ENCODE measurements at regions not wholly inside any gene's neighbourhood (a gene's known extent, or its start where the extent isn't known, plus 50 kb on each side); places are given as distances from the start of the nearest gene placed in this dataset.

DNA sequence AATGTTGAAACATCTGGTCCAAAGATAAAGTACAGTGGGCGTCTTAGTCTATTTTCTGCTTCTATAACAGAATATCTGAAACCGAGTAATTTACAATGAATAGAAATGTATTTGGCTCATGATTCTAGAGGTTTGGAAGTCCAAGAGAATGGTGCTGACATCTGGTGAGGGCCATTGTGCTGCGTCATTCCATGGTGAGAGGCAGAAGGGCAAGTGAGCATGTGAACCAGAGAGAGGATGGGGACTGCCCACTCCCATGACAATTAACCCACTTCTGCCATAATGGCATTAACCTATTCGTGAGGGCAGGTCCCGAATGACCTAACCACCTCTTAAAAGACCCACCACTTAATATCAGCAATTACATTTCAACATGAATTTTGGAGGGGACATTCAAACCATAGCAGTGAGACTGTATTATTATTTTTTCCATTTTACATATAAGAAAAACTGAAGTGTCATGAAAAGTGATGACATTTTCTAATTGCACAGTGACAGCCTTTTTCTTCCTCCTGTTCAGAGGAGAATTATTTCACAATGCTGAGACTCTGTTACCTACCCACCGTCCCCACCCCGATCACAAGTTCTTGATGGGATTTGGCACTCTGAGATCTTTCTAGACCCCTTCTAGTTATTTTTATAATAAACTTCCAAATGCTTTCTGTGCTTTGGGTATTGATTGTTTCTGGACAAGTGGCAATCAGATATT, 238.8 kb downstream of the RPLP1 start:
- TF ChIP-seq POLR2A (IDR thresholded peaks at IDR 0.05; ENCODE audit: low read length) (no peak), GATA1 (IDR thresholded peaks at IDR 0.05; ENCODE audit: low read depth, low read length) (no peak)
